AG09309 (cell line): ENCODE measurements at regions not wholly inside any gene's neighbourhood (a gene's known extent, or its start where the extent isn't known, plus 50 kb on each side); places are given as distances from the start of the nearest gene placed in this dataset.

ENCODE experiments used
- DNase-seq: peaks from one replicate; pipeline ENCODE4 v3.0.0-alpha.2; 2010; ENCODE audit warnings: low read depth
- H3K4me3 ChIP-seq: 2 replicates; pipeline ENCODE4 v1.5.1; 2011; ENCODE audit warnings: mild to moderate bottlenecking, low read depth, low read length, moderate library complexity; ENCODE audit not compliant: control insufficient read depth
- CTCF ChIP-seq: IDR thresholded peaks from 2 replicates; pipeline ENCODE4 v1.5.1; 2011; ENCODE audit warnings: mild to moderate bottlenecking, low read depth, low read length, inconsistent platforms; ENCODE audit not compliant: insufficient read depth, control insufficient read depth; ENCODE audit errors: missing control alignments

GRCh38 chr6:168718821-168719475, 278.0 kb downstream of the SMOC2 start:
- no peak for TF ChIP-seq CTCF
- no peak overlapping the region for H3K4me3 ChIP-seq
- no peak for DNase-seq
